HepG2 (cell line): ENCODE measurements at regions not wholly inside any gene's neighbourhood (a gene's known extent, or its start where the extent isn't known, plus 50 kb on each side); places are given as distances from the start of the nearest gene placed in this dataset.

ENCODE experiments used
- ZSCAN21 ChIP-seq: sonication (generic); formaldehyde crosslinking; IDR thresholded peaks from 2 replicates; pipeline ENCODE4 v1.8.0; 2022; ENCODE audit warnings: mild to moderate bottlenecking, missing genetic modification reagents, moderate library complexity, borderline replicate concordance
- TF ChIP-seq, protein P1 (sequence below): sonication (generic); formaldehyde crosslinking; IDR thresholded peaks from 2 replicates; pipeline ENCODE4 v1.9.0; 2021; ENCODE audit warnings: mild to moderate bottlenecking, missing genetic modification reagents
- TF ChIP-seq, protein P2 (sequence below): sonication (generic); formaldehyde crosslinking; IDR thresholded peaks from 2 replicates; pipeline ENCODE4 v1.4.0; 2020; ENCODE audit warnings: missing genetic modification reagents

DNA sequence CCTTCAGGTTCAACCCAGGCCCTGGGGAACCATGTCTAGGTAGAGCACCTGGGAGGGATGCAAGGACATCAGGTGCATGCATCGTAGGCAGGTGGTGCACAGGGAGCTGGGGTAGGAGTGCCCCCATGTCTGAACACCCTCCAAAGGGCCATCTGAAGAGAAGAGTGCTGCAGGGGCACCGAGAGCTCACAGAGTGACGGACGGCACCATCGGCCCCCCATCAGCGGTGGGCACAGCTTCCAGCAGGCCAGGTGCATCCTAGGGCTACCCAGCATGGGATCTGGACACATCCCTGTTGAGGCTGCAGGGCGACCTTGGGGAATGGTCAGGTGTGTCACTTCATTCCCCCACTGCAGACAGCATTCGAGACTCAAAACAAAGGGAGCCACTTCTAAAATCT is 138.3 kb upstream of the CDH4 start (continued):
- TF ChIP-seq, protein P1, sequence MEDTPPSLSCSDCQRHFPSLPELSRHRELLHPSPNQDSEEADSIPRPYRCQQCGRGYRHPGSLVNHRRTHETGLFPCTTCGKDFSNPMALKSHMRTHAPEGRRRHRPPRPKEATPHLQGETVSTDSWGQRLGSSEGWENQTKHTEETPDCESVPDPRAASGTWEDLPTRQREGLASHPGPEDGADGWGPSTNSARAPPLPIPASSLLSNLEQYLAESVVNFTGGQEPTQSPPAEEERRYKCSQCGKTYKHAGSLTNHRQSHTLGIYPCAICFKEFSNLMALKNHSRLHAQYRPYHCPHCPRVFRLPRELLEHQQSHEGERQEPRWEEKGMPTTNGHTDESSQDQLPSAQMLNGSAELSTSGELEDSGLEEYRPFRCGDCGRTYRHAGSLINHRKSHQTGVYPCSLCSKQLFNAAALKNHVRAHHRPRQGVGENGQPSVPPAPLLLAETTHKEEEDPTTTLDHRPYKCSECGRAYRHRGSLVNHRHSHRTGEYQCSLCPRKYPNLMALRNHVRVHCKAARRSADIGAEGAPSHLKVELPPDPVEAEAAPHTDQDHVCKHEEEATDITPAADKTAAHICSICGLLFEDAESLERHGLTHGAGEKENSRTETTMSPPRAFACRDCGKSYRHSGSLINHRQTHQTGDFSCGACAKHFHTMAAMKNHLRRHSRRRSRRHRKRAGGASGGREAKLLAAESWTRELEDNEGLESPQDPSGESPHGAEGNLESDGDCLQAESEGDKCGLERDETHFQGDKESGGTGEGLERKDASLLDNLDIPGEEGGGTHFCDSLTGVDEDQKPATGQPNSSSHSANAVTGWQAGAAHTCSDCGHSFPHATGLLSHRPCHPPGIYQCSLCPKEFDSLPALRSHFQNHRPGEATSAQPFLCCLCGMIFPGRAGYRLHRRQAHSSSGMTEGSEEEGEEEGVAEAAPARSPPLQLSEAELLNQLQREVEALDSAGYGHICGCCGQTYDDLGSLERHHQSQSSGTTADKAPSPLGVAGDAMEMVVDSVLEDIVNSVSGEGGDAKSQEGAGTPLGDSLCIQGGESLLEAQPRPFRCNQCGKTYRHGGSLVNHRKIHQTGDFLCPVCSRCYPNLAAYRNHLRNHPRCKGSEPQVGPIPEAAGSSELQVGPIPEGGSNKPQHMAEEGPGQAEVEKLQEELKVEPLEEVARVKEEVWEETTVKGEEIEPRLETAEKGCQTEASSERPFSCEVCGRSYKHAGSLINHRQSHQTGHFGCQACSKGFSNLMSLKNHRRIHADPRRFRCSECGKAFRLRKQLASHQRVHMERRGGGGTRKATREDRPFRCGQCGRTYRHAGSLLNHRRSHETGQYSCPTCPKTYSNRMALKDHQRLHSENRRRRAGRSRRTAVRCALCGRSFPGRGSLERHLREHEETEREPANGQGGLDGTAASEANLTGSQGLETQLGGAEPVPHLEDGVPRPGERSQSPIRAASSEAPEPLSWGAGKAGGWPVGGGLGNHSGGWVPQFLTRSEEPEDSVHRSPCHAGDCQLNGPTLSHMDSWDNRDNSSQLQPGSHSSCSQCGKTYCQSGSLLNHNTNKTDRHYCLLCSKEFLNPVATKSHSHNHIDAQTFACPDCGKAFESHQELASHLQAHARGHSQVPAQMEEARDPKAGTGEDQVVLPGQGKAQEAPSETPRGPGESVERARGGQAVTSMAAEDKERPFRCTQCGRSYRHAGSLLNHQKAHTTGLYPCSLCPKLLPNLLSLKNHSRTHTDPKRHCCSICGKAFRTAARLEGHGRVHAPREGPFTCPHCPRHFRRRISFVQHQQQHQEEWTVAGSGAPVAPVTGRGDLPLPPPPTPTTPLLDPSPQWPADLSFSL: no peak
- TF ChIP-seq ZSCAN21 (CRISPR knock-in tag): no peak
- TF ChIP-seq, protein P2, sequence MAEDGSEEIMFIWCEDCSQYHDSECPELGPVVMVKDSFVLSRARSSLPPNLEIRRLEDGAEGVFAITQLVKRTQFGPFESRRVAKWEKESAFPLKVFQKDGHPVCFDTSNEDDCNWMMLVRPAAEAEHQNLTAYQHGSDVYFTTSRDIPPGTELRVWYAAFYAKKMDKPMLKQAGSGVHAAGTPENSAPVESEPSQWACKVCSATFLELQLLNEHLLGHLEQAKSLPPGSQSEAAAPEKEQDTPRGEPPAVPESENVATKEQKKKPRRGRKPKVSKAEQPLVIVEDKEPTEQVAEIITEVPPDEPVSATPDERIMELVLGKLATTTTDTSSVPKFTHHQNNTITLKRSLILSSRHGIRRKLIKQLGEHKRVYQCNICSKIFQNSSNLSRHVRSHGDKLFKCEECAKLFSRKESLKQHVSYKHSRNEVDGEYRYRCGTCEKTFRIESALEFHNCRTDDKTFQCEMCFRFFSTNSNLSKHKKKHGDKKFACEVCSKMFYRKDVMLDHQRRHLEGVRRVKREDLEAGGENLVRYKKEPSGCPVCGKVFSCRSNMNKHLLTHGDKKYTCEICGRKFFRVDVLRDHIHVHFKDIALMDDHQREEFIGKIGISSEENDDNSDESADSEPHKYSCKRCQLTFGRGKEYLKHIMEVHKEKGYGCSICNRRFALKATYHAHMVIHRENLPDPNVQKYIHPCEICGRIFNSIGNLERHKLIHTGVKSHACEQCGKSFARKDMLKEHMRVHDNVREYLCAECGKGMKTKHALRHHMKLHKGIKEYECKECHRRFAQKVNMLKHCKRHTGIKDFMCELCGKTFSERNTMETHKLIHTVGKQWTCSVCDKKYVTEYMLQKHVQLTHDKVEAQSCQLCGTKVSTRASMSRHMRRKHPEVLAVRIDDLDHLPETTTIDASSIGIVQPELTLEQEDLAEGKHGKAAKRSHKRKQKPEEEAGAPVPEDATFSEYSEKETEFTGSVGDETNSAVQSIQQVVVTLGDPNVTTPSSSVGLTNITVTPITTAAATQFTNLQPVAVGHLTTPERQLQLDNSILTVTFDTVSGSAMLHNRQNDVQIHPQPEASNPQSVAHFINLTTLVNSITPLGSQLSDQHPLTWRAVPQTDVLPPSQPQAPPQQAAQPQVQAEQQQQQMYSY (CRISPR knock-in tag): no peak
- TF ChIP-seq, all 625 proteins: peak for 0
